ENCODE measurements at regions not wholly inside any gene's neighbourhood (a gene's known extent, or its start where the extent isn't known, plus 50 kb on each side); places are given as distances from the start of the nearest gene placed in this dataset.

- no peak for DNase-seq
These were observed 128.9 kb upstream of the PMEPA1 start for GRCh38 chr20:57838670-57839151.

GRCh38 chr20:57837208-57838035 lies 127.6 kb upstream of the PMEPA1 start:
- DNase-seq = no peak

- no peak for DNase-seq
These were observed 126.0 kb upstream of the PMEPA1 start for GRCh38 chr20:57835588-57836455.

GRCh38 chr20:57835074-57835452 lies 125.2 kb upstream of the PMEPA1 start:
- no peak for DNase-seq

- DNase-seq = no peak
These were observed 124.7 kb upstream of the PMEPA1 start for GRCh38 chr20:57834306-57835073.

GRCh38 chr20:57831993-57832585 lies 122.3 kb upstream of the PMEPA1 start:
- no peak for DNase-seq

GRCh38 chr20:57831326-57831992 lies 121.6 kb upstream of the PMEPA1 start:
- DNase-seq = no peak

- no peak for DNase-seq
These were observed 120.7 kb upstream of the PMEPA1 start for GRCh38 chr20:57830515-57830895.

- no peak for DNase-seq
These were observed 120.1 kb upstream of the PMEPA1 start for GRCh38 chr20:57829805-57830514.

GRCh38 chr20:57829336-57829735 lies 119.5 kb upstream of the PMEPA1 start:
- no peak for DNase-seq

GRCh38 chr20:57828696-57829095 lies 118.9 kb upstream of the PMEPA1 start:
- DNase-seq = no peak

GRCh38 chr20:57826666-57827287 lies 117.0 kb upstream of the PMEPA1 start:
- DNase-seq = no peak

GRCh38 chr20:57824909-57825308 lies 115.1 kb upstream of the PMEPA1 start:
- DNase-seq = no peak

GRCh38 chr20:57821935-57822334 lies 112.1 kb upstream of the PMEPA1 start:
- no peak for DNase-seq

- DNase-seq = no peak
These were observed 110.0 kb upstream of the PMEPA1 start for GRCh38 chr20:57819691-57820380.

- DNase-seq = no peak
These were observed 109.5 kb upstream of the PMEPA1 start for GRCh38 chr20:57819291-57819690.

- DNase-seq = no peak
These were observed 108.8 kb upstream of the PMEPA1 start for GRCh38 chr20:57818418-57819181.

- no peak for DNase-seq
These were observed 105.6 kb upstream of the PMEPA1 start for GRCh38 chr20:57815405-57815804.

GRCh38 chr20:57814529-57814928 lies 104.7 kb upstream of the PMEPA1 start:
- DNase-seq = no peak

Measured in activated naive CD4-positive, alpha-beta T cell treated with Interleukin-2 at 50 U/mL for 16 hours (primary cell).